MM.1S (cell line): ENCODE measurements at regions not wholly inside any gene's neighbourhood (a gene's known extent, or its start where the extent isn't known, plus 50 kb on each side); places are given as distances from the start of the nearest gene placed in this dataset.

ENCODE experiments used
- CTCF ChIP-seq: fragments of 300-600 bp; sonication (generic); IDR thresholded peaks from 2 replicates; pipeline ENCODE4 v1.5.1; 2016; ENCODE audit warnings: antibody characterized with exemption, low read length, mixed read lengths
- EZH2 ChIP-seq: fragments of 300-600 bp; sonication (generic); optimal IDR thresholded peaks from 2 replicates; pipeline ENCODE3; 2017; ENCODE audit warnings: low read depth, mild to moderate bottlenecking, antibody characterized with exemption, low read length, mixed read lengths
- EZH2phosphoT487 ChIP-seq: fragments of 300-600 bp; sonication (generic); IDR thresholded peaks from 2 replicates; pipeline ENCODE4 v1.6.1; 2018; ENCODE audit warnings: antibody characterized with exemption, low read length

- TF ChIP-seq CTCF (no peak), EZH2phosphoT487 (no peak), EZH2 (no peak)
Observed at GRCh38 chr2:217260441-217261115, 400.7 kb upstream of the TNP1 start.
